ENCODE measurements at regions not wholly inside any gene's neighbourhood (a gene's known extent, or its start where the extent isn't known, plus 50 kb on each side); places are given as distances from the start of the nearest gene placed in this dataset.

- H3K4me1 Mint-ChIP-seq: no peaks in the 10 kb centered on the region
- POLR2A ChIA-PET: no interaction called here
- ATAC-seq (ENCODE audit: low read depth) (no peak), DNase-seq (no peak)
- no peaks in the 10 kb centered on the region for H3K9me3 ChIP-seq (ENCODE audit: control extremely low read depth in 1 of 3, control insufficient read depth in 2 of 3, insufficient read depth in 1 of 3, low read length in 2 of 3)
- no peak overlapping the region for H3K9ac ChIP-seq (ENCODE audit: low read length)
- intact Hi-C loops (cut with micrococcal nuclease): no loop called here
- no peaks in the 10 kb centered on the region for H3K4me1 ChIP-seq (ENCODE audit: control insufficient read depth in 2 of 2, insufficient read depth in 2 of 2, low read length in 2 of 2)
- H4K20me1 ChIP-seq (ENCODE audit: control insufficient read depth, insufficient read depth, low read length, poor library complexity, severe bottlenecking): no peaks in the 10 kb centered on the region
- CTCF ChIA-PET: no interaction called here
- no peaks in the 10 kb centered on the region for H3K36me3 ChIP-seq (replicated peaks in 1 of 2; ENCODE audit: control extremely low read depth in 1 of 2, control insufficient read depth in 1 of 2, extremely low read depth in 1 of 2, insufficient read depth in 2 of 2, low read length in 1 of 2)
- no peaks in the 10 kb centered on the region for H3K79me2 ChIP-seq (ENCODE audit: control insufficient read depth, insufficient read depth, low read length)
- no peak for TF ChIP-seq EZH2 (IDR thresholded peaks at IDR 0.05; ENCODE audit: borderline replicate concordance, insufficient read depth, low read depth, low read length, poor library complexity, severe bottlenecking)
- TF ChIP-seq, protein P1, sequence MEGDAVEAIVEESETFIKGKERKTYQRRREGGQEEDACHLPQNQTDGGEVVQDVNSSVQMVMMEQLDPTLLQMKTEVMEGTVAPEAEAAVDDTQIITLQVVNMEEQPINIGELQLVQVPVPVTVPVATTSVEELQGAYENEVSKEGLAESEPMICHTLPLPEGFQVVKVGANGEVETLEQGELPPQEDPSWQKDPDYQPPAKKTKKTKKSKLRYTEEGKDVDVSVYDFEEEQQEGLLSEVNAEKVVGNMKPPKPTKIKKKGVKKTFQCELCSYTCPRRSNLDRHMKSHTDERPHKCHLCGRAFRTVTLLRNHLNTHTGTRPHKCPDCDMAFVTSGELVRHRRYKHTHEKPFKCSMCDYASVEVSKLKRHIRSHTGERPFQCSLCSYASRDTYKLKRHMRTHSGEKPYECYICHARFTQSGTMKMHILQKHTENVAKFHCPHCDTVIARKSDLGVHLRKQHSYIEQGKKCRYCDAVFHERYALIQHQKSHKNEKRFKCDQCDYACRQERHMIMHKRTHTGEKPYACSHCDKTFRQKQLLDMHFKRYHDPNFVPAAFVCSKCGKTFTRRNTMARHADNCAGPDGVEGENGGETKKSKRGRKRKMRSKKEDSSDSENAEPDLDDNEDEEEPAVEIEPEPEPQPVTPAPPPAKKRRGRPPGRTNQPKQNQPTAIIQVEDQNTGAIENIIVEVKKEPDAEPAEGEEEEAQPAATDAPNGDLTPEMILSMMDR (IDR thresholded peaks at IDR 0.05): no peak
- no peak overlapping the region for H3K4me2 ChIP-seq (replicated peaks; ENCODE audit: low read depth, low read length, poor library complexity, severe bottlenecking)
- no peak overlapping the region for H3K27ac Mint-ChIP-seq
- no peak overlapping the region for H2AFZ ChIP-seq (ENCODE audit: insufficient read depth, low read depth, low read length, poor library complexity, severe bottlenecking)
- no peak overlapping the region for H3K4me3 ChIP-seq (ENCODE audit: control extremely low read depth in 1 of 5, extremely low read depth in 1 of 5, insufficient read depth in 1 of 5, low read depth in 2 of 5, low read length in 4 of 5)
- H3K27ac ChIP-seq (ENCODE audit: low read length in 2 of 2): no peak overlapping the region
- WGBS (ENCODE audit: insufficient coverage): 60% methylated on average over 1 of the region's 4 CpGs
- H3K27me3 ChIP-seq (replicated peaks in 1 of 4; ENCODE audit: control extremely low read depth in 1 of 4, control insufficient read depth in 3 of 4, insufficient read depth in 4 of 4, low read length in 3 of 4): no peaks in the 10 kb centered on the region
- no peak overlapping the region for H3K4me3 Mint-ChIP-seq
- no peaks in the 10 kb centered on the region for H3K9me3 Mint-ChIP-seq (ENCODE audit: insufficient read depth)
- H3K27me3 Mint-ChIP-seq: peaks cover 7% of the 10 kb centered on the region
Measured at GRCh38 chr2:204078003-204078698, 141.6 kb downstream of the ICOS start.

DNA sequence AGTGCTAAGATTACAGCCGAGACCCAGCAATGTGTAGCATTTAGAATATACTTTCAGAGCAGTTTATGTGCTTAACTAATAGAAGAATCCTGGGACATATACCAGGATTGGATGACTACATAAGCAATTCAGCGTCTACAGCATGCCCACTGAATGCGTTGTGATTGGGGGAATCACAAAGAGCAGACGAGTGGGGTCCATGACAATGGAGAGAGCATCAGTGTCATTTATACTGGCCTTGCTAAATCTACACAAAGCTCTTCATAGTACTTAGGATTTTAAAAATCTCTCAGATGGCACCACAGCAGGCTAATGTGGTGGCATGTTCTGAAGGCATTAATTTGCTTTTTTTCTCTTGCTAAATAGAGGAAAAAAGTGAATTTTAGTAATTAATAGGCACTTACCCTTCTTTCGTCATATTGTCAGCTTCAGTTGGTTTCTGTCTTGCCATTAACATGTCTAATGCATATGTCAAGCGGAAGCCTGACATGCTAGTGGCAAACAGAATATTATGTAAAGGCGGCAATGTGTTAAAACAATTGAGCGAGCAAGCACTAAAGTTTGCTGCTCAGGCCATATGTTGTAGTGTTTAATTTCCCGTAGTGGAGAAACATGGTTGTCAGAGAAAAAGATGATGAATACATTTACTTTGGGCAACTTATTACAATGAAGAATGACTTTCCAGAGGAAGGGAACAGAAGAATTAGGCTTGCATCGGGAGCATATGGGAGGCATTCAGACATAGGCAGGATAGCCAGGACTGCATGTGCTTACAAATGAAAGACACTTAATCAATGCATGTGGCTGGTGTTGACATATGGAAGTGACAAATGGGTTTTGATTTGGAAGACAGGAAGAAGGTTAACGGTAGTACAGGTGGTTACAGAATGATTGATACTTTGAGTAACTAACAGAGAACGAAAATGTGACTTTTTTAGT is 145.2 kb downstream of the ICOS start:
- Histone ChIP-seq H3K36me3 (replicated peaks in 1 of 2; ENCODE audit: control extremely low read depth in 1 of 2, control insufficient read depth in 1 of 2, extremely low read depth in 1 of 2, insufficient read depth in 2 of 2, low read length in 1 of 2) (no peaks in the 10 kb centered on the region), H3K79me2 (ENCODE audit: control insufficient read depth, insufficient read depth, low read length) (no peaks in the 10 kb centered on the region), H3K27ac (ENCODE audit: low read length in 2 of 2) (no peak overlapping the region), H3K9ac (ENCODE audit: low read length) (no peak overlapping the region), H3K4me3 (ENCODE audit: control extremely low read depth in 1 of 5, extremely low read depth in 1 of 5, insufficient read depth in 1 of 5, low read depth in 2 of 5, low read length in 4 of 5) (no peak overlapping the region), H3K4me2 (replicated peaks; ENCODE audit: low read depth, low read length, poor library complexity, severe bottlenecking) (no peak overlapping the region), H2AFZ (ENCODE audit: insufficient read depth, low read depth, low read length, poor library complexity, severe bottlenecking) (no peak overlapping the region), H3K9me3 (ENCODE audit: control extremely low read depth in 1 of 3, control insufficient read depth in 2 of 3, insufficient read depth in 1 of 3, low read length in 2 of 3) (no peaks in the 10 kb centered on the region), H4K20me1 (ENCODE audit: control insufficient read depth, insufficient read depth, low read length, poor library complexity, severe bottlenecking) (no peaks in the 10 kb centered on the region), H3K27me3 (replicated peaks in 1 of 4; ENCODE audit: control extremely low read depth in 1 of 4, control insufficient read depth in 3 of 4, insufficient read depth in 4 of 4, low read length in 3 of 4) (no peaks in the 10 kb centered on the region), H3K4me1 (ENCODE audit: control insufficient read depth in 2 of 2, insufficient read depth in 2 of 2, low read length in 2 of 2) (no peaks in the 10 kb centered on the region)
- Mint-ChIP-seq H3K4me1 (no peaks in the 10 kb centered on the region), H3K27me3 (peaks cover 12% of the 10 kb centered on the region), H3K9me3 (ENCODE audit: insufficient read depth) (no peaks in the 10 kb centered on the region), H3K4me3 (no peak overlapping the region), H3K27ac (no peak overlapping the region)
- no peak for ATAC-seq (ENCODE audit: low read depth)
- ChIA-PET CTCF (no interaction called here), POLR2A (no interaction called here)
- no peak for DNase-seq
- TF ChIP-seq, protein P1 (IDR thresholded peaks at IDR 0.05): no peak
- TF ChIP-seq EZH2 (IDR thresholded peaks at IDR 0.05; ENCODE audit: borderline replicate concordance, insufficient read depth, low read depth, low read length, poor library complexity, severe bottlenecking): no peak
- WGBS (ENCODE audit: insufficient coverage): 92% methylated on average over 9 of the region's 12 CpGs
- intact Hi-C loops (cut with micrococcal nuclease): no loop called here
